IMR-90 (cell line): ENCODE measurements at regions not wholly inside any gene's neighbourhood (a gene's known extent, or its start where the extent isn't known, plus 50 kb on each side); places are given as distances from the start of the nearest gene placed in this dataset.

ENCODE experiments used
- CEBPB ChIP-seq: IDR thresholded peaks from 2 replicates; pipeline ENCODE4 v1.6.1; 2012; ENCODE audit warnings: low read depth, low read length, improper control_type of control experiment
- POLR2A ChIP-seq: IDR thresholded peaks from 2 replicates; pipeline ENCODE4 v1.6.1; 2012; ENCODE audit warnings: mild to moderate bottlenecking, low read depth, low read length
- RCOR1 ChIP-seq: IDR thresholded peaks from 2 replicates; pipeline ENCODE4 v1.6.1; 2012; ENCODE audit warnings: mild to moderate bottlenecking, low read length, improper control_type of control experiment; ENCODE audit not compliant: insufficient replicate concordance
- RFX5 ChIP-seq: IDR thresholded peaks from 2 replicates; pipeline ENCODE4 v1.8.0; 2012; ENCODE audit warnings: low read depth, mild to moderate bottlenecking, low read length, moderate library complexity
- SMC3 ChIP-seq: fragments of 150-350 bp; IDR thresholded peaks from 2 replicates; pipeline ENCODE4 v1.6.1; 2016; ENCODE audit warnings: low read depth, mild to moderate bottlenecking, antibody characterized with exemption, low read length, moderate library complexity
- TF ChIP-seq, protein P1 (sequence below): conservative IDR thresholded peaks from 2 replicates; pipeline ENCODE4 v1.5.1; 2012; ENCODE audit warnings: mild to moderate bottlenecking, low read depth, low read length, improper control_type of control experiment

DNA sequence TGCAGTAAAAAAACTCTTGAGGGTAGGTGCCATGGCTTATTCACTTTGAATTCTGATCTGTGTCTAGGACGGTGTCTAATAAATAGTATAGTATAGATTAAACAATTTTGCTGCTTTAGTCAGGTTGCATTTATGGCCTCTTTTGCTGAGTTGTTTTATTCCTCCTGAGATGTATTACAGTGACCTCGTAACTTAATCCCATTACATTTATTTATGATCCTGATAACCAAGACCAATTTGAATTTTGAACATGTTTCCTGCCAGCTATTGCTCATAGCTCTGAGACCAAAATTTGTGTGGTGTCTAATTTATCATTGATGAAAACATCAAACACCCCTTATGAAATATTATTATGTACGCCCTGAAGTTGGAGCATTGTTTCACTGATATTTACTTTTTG is 381.9 kb upstream of the SEMA3C start:
- TF ChIP-seq CEBPB (no peak), POLR2A (no peak), SMC3 (no peak), RFX5 (no peak), RCOR1 (no peak)
- TF ChIP-seq, protein P1, sequence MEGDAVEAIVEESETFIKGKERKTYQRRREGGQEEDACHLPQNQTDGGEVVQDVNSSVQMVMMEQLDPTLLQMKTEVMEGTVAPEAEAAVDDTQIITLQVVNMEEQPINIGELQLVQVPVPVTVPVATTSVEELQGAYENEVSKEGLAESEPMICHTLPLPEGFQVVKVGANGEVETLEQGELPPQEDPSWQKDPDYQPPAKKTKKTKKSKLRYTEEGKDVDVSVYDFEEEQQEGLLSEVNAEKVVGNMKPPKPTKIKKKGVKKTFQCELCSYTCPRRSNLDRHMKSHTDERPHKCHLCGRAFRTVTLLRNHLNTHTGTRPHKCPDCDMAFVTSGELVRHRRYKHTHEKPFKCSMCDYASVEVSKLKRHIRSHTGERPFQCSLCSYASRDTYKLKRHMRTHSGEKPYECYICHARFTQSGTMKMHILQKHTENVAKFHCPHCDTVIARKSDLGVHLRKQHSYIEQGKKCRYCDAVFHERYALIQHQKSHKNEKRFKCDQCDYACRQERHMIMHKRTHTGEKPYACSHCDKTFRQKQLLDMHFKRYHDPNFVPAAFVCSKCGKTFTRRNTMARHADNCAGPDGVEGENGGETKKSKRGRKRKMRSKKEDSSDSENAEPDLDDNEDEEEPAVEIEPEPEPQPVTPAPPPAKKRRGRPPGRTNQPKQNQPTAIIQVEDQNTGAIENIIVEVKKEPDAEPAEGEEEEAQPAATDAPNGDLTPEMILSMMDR = no peak
